MCF 10A (cell line): ENCODE measurements at regions not wholly inside any gene's neighbourhood (a gene's known extent, or its start where the extent isn't known, plus 50 kb on each side); places are given as distances from the start of the nearest gene placed in this dataset.

ENCODE experiments used
- BruUV-seq: library from RNA; stranded (reverse); fragments of 400-500 nt; replicated peaks from 2 replicates; lab custom pipeline; 2021; lab: Mats Ljungman, UMichigan
- CTCF ChIA-PET: fragments of 300-600 bp; sonication (Branson Sonifier 250); formaldehyde crosslinking; extraction: SDS; loops from one replicate; lab custom pipeline; 2021; ENCODE audit warnings: antibody characterized with exemption, inconsistent platforms; lab: Yijun Ruan, JAX
- POLR2A ChIA-PET: fragments of 300-600, 350-650 bp; sonication (Branson Sonifier 250); formaldehyde crosslinking; extraction: SDS; loops from one replicate; lab custom pipeline; 2020; ENCODE audit warnings: antibody characterized with exemption, inconsistent platforms; lab: Yijun Ruan, JAX
- DNase-seq: peaks from one replicate; pipeline ENCODE4 v3.0.0-alpha.2; 2018; ENCODE audit not compliant: unreplicated experiment
- H3K27ac Mint-ChIP-seq: one replicate; pipeline ENCODE4 v1.8.0; 2022; ENCODE audit warnings: mild to moderate bottlenecking, low read depth, mixed read lengths; ENCODE audit not compliant: unreplicated experiment
- H3K27me3 Mint-ChIP-seq: one replicate; pipeline ENCODE4 v1.8.0; 2022; ENCODE audit warnings: mixed read lengths; ENCODE audit not compliant: insufficient read depth, unreplicated experiment
- H3K36me3 Mint-ChIP-seq: one replicate; pipeline ENCODE4 v1.8.0; 2022; ENCODE audit warnings: mild to moderate bottlenecking, moderate library complexity, mixed read lengths; ENCODE audit not compliant: insufficient read depth, unreplicated experiment
- H3K4me1 Mint-ChIP-seq: one replicate; pipeline ENCODE4 v1.8.0; 2022; ENCODE audit warnings: mixed read lengths; ENCODE audit not compliant: insufficient read depth, unreplicated experiment
- H3K4me3 Mint-ChIP-seq: one replicate; pipeline ENCODE4 v1.8.0; 2022; ENCODE audit warnings: mild to moderate bottlenecking, moderate library complexity, mixed read lengths; ENCODE audit not compliant: unreplicated experiment
- H3K9me3 Mint-ChIP-seq: one replicate; pipeline ENCODE4 v1.8.0; 2022; ENCODE audit warnings: mixed read lengths; ENCODE audit not compliant: unreplicated experiment
- CTCF ChIP-seq: fragments of 200-600 bp; IDR thresholded peaks from one replicate; pipeline ENCODE4 v1.8.0; 2022; ENCODE audit warnings: antibody characterized with exemption, mild to moderate bottlenecking; ENCODE audit not compliant: unreplicated experiment
- intact Hi-C: fragments of 100-400 bp; cut with micrococcal nuclease; formaldehyde crosslinking; loops from 2 replicates; pipeline ENCODE4 v1.14.1; 2022

- POLR2A ChIA-PET = interaction anchor here (0.6 to 0.9 kb wide), 2 partner anchors 34 to 121 kb away, joined by 3 read pairs; no protein-coding TSS in a partner anchor
- CTCF ChIA-PET = interaction anchor here (0.6 to 2.5 kb wide), 7 partner anchors 9 to 427 kb away, joined by 3 to 7 read pairs (median 3); no protein-coding TSS in a partner anchor
- peaks cover 6% of the 10 kb centered on the region for H3K36me3 Mint-ChIP-seq
- peaks cover 28% of the 10 kb centered on the region for H3K4me1 Mint-ChIP-seq
- H3K27ac Mint-ChIP-seq = no peak overlapping the region
- H3K27me3 Mint-ChIP-seq = peaks cover 14% of the 10 kb centered on the region
- no peaks in the 10 kb centered on the region for H3K9me3 Mint-ChIP-seq
- TF ChIP-seq CTCF = no peak
- BruUV-seq = no TSS peak
- DNase-seq = peak; percentile 85
- intact Hi-C loops = no loop called here
- no peak overlapping the region for H3K4me3 Mint-ChIP-seq
These were observed 320.1 kb downstream of the DAD1 start for GRCh38 chr14:22268875-22269274.

GRCh38 chr14:22266683-22267082 lies 322.3 kb downstream of the DAD1 start:
- peaks cover 6% of the 10 kb centered on the region for H3K36me3 Mint-ChIP-seq
- H3K4me3 Mint-ChIP-seq = no peak overlapping the region
- no peak overlapping the region for H3K27ac Mint-ChIP-seq
- TF ChIP-seq CTCF = no peak
- intact Hi-C loops = no loop called here
- peaks cover 28% of the 10 kb centered on the region for H3K4me1 Mint-ChIP-seq
- BruUV-seq = no TSS peak
- ChIA-PET POLR2A (interaction anchor here (0.7 kb wide), 1 partner anchor 65 kb away, joined by 3 read pairs; no protein-coding TSS in a partner anchor), CTCF (interaction anchor here (0.8 to 1.2 kb wide), 3 partner anchors 7 to 36 kb away, joined by 3 read pairs; no protein-coding TSS in a partner anchor)
- DNase-seq = no peak
- H3K27me3 Mint-ChIP-seq = peaks cover 11% of the 10 kb centered on the region
- H3K9me3 Mint-ChIP-seq = no peaks in the 10 kb centered on the region

GRCh38 chr14:22266142-22266442 lies 322.9 kb downstream of the DAD1 start:
- CTCF ChIA-PET = interaction anchor here (1.0 to 1.2 kb wide), 2 partner anchors 8 to 37 kb away, joined by 3 read pairs; no protein-coding TSS in a partner anchor
- H3K27ac Mint-ChIP-seq = no peak overlapping the region
- H3K4me1 Mint-ChIP-seq = peaks cover 28% of the 10 kb centered on the region

More at GRCh38 chr14:22266142-22266442, 322.9 kb downstream of the DAD1 start:
- DNase-seq = peak; percentile 12
- POLR2A ChIA-PET = no interaction called here
- BruUV-seq = no TSS peak
- Mint-ChIP-seq H3K9me3 (no peaks in the 10 kb centered on the region), H3K27me3 (peaks cover 15% of the 10 kb centered on the region), H3K4me3 (no peak overlapping the region), H3K36me3 (peaks cover 6% of the 10 kb centered on the region)
- intact Hi-C loops = no loop called here
- TF ChIP-seq CTCF = no peak
